K562 (cell line): ENCODE measurements at regions not wholly inside any gene's neighbourhood (a gene's known extent, or its start where the extent isn't known, plus 50 kb on each side); places are given as distances from the start of the nearest gene placed in this dataset.

Experiments
- CBX2 ChIP-seq: fragments of 200-600 bp; sonication (generic); IDR thresholded peaks from one replicate; pipeline ENCODE4 v1.6.1; 2012; ENCODE audit warnings: mild to moderate bottlenecking, low read length, inconsistent platforms; ENCODE audit not compliant: insufficient read depth, poor library complexity, severe bottlenecking
- CTCF ChIP-seq, 3 experiments: IDR thresholded peaks in 2 of 3; conservative IDR thresholded peaks in 1 of 3; 2 replicates each; pipeline ENCODE4 v1.5.1; 2011 to 2012; ENCODE audit warnings: low read length in 3 of 3, mild to moderate bottlenecking in 3 of 3, control low read depth in 2 of 3, improper control_type of control experiment in 1 of 3, inconsistent platforms in 1 of 3, low read depth in 1 of 3, mixed read lengths in 1 of 3, moderate library complexity in 1 of 3; ENCODE audit not compliant: insufficient read depth in 2 of 3
- E2F6 ChIP-seq, 2 experiments: IDR thresholded peaks; 2 replicates each; pipeline ENCODE4 v1.6.1; 2011; ENCODE audit warnings: borderline replicate concordance in 1 of 2, control low read depth in 1 of 2, low read depth in 1 of 2, low read length in 1 of 2, mild to moderate bottlenecking in 1 of 2, mixed read lengths in 1 of 2, moderate library complexity in 1 of 2; ENCODE audit not compliant: insufficient read depth in 1 of 2, insufficient read length in 1 of 2, poor library complexity in 1 of 2, severe bottlenecking in 1 of 2; ENCODE audit errors: extremely low read depth in 1 of 2
- HLTF ChIP-seq: fragments of 450-650 bp; IDR thresholded peaks from 2 replicates; pipeline ENCODE4 v1.6.1; 2016
- IRF9 ChIP-seq: fragments of 450-650 bp; IDR thresholded peaks from 2 replicates; pipeline ENCODE4 v1.6.1; 2016; ENCODE audit warnings: missing biosample characterization, missing genetic modification characterization
- TFAP4 ChIP-seq: sonication (generic); formaldehyde crosslinking; IDR thresholded peaks from 2 replicates; pipeline ENCODE4 v1.8.0; 2022; ENCODE audit warnings: missing genetic modification reagents, mild to moderate bottlenecking, moderate library complexity, borderline replicate concordance
- ZNF134 ChIP-seq: fragments of 250-450 bp; sonication (Bioruptor Pico); conservative IDR thresholded peaks from 2 replicates; pipeline ENCODE4 v1.4.0; 2020
- ZNF316 ChIP-seq: fragments of 450-650 bp; IDR thresholded peaks from 2 replicates; pipeline ENCODE4 v1.6.1; 2016

GRCh38 chr3:126245811-126246727 is 65.7 kb upstream of the ALDH1L1 start (continued):
- TF ChIP-seq IRF9 (tag) (no peak), E2F6 (IDR thresholded peaks at IDR 0.05; ENCODE audit: borderline replicate concordance in 1 of 2, extremely low read depth in 1 of 2, insufficient read depth in 1 of 2, insufficient read length in 1 of 2, low read depth in 1 of 2, low read length in 1 of 2, poor library complexity in 1 of 2, severe bottlenecking in 1 of 2) (no peak), HLTF (no peak), CTCF (IDR thresholded peaks at IDR 0.05 in 2 of 3, conservative IDR thresholded peaks at IDR 0.05 in 1 of 3; ENCODE audit: insufficient read depth in 2 of 3, low read depth in 1 of 3, low read length in 3 of 3) (peak; percentile 41 to 81 (median 42); a peak in 5 of 6 replicates), CBX2 (no peak), ZNF316 (peak; percentile 20; the same call in 1 of the 2 replicates), ZNF134 (CRISPR knock-in tag) (no peak), TFAP4 (CRISPR knock-in tag) (0 out of 2 replicates have a peak, but pooled peaks have one; percentile 23)
- TF ChIP-seq, all 486 proteins: peak for 5
